ENCODE measurements at regions not wholly inside any gene's neighbourhood (a gene's known extent, or its start where the extent isn't known, plus 50 kb on each side); places are given as distances from the start of the nearest gene placed in this dataset.
"Not testable (repeated sequence)": the region's sequence is repeated elsewhere in the genome, so short reads cannot be mapped to it uniquely, and the experiment has no call there.

GRCh38 chr10:11403646-11404045 is 207.8 kb downstream of the USP6NL start:
- DNase-seq = not testable (repeated sequence)

GRCh38 chr10:11403116-11403515 is 208.3 kb downstream of the USP6NL start:
- DNase-seq = no peak

GRCh38 chr10:11402392-11402791 is 209.1 kb downstream of the USP6NL start:
- DNase-seq = no peak

GRCh38 chr10:11401264-11402235 is 209.9 kb downstream of the USP6NL start:
- no peak for DNase-seq

GRCh38 chr10:11397980-11398580 is 213.4 kb downstream of the USP6NL start:
- peak in 20 of 51 donors; percentile 6 to 67 (median 28) for DNase-seq

DNA sequence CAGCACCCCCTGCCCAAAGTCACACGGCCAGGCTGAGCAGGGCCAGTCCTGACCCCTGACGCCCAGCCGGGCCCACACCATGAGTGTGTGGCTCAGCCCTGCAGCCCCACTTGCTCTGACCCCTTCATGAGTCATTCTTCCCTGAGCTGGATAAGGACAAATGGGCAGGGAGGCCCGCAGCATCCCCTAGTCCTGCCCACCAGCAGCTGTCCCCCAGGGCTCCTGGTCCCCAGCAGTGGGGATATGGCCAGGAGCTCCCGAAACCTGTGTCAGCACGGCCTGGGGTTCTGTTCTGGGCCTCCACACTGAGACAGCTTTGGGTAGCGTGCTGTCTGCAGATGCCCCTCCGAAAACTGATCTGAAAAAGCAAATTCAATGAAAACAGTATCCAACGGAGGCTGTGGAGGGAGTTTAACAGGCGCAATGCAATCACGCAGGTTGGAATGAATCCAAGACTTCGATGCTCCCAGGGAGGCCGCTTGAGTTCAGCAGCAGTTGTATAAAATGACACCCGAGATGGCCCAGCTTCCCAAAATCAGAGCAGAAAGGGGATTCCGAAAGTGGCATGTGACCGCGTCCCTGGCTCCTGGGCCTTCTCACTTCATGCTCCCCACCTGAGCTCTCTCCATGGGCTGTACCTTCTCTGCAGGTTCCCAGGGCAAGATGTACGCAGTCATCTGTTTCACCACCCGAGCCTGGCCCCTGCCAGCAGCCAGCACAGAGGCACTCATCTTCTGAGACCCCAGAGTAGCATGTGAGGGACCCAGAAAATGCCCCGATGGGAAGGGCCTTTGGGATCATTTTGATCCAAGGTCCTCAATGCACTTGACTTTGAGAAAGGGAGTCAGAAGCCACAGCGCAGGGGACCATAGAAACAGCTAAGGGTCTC is 214.1 kb downstream of the USP6NL start:
- no peak for DNase-seq

DNA sequence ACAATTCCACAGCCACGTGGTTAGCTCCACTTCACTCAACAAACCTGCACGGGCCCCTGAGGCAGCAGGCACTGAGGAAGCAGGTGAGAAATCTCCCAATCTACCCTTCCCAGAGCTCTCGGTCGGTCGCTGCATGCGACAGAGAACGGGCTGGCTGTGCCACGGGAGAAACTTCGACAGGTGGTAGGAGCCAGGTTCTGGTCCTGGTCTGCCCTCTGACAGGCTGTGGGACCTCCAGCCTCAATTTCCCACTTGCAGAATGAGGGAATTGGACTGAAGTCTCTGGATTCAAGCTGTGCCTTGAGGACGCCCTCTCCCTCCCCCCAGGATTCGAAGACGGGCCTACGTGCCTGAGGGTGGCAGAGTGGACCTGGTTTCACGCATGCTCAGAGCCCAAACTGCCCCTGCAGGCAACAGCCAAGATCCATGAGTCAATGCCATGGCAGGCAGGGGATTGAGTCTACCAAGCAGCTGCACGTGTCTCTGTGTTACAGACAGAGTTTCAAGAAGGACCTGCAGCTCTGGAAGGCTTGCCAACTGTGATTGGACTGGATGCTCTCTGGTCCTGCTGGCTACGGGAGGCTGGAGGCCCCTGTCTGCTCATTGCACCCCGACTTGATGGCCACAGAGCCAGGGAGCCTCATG is 215.0 kb downstream of the USP6NL start:
- DNase-seq = no peak

DNA sequence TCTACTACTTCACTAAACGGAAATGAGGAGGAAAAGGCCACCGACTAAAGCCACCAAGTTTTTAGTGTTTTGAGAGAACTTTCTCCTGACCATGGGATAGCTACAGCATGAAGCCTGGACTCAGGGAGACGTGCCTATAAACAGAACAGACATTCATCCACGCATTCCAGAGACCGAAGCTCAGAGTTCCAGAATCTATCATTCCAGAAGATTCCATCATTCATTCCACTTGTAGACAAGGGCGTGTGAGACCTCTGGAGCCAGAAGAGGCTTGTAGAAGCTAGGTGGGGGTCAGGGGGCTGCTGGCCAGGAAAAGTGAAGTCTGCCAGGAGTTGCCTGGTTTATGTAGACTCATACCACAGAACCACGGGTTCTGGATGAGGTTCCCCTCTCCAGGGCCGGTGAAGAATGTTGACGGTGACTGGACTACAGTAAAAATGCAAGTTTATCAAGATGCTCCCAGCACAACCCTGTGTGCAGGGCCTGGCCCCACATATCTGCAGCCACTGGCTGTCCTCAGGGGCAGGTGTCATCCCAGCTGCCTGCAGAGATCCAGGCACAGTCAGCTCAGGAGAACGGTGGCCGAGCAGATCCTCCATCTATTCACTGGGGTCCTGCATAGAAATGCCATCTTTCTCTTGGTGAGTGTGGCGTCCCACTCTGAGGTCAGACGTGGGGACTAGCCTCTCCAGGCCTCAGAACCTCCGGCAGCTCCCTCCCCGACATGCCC is 215.7 kb downstream of the USP6NL start:
- DNase-seq = no peak

- no peak for DNase-seq
These were observed 216.3 kb downstream of the USP6NL start for GRCh38 chr10:11395161-11395560.

DNA sequence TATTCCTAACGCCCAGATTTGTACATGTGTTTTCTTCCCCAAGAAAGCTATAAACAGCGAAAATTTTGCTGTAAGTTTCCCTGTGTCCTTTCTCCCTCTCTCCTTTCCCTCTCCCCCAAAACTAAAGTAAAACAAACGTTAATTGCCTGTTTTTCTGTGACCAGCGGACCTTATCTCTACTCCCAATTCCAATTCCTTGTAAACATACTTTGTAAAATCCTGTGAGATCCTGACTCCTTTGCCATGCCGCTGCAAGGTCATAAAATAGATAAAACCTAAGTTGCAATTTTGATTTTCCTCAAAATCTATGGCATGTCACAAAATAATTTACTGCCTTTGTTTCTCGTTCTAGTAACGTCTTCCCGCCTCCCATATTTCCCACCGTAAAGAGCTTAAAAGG is 217.6 kb downstream of the USP6NL start:
- DNase-seq = no peak

DNA sequence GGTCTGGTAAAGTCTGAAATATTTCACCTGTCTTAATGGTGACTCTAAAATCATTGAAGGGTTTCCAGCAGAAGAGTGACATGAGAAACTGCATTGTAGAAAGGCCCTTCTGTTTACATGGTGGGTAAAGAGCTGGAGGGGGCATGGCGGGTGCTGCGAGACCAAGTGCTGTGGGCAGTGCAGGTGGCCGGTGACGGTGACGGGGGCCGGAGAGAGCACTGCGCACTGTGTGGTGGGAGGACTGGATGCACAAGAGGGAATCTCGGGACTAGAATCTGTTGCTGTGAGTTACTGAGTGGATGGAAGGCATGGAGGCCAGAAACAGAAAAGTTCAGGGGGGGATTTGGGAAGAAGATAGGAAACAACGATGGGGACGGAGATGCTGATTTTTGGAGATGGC is 218.7 kb downstream of the USP6NL start:
- no peak for DNase-seq

- DNase-seq = no peak
These were observed 222.5 kb downstream of the USP6NL start for GRCh38 chr10:11388996-11389395.

- no peak for DNase-seq
These were observed 223.8 kb downstream of the USP6NL start for GRCh38 chr10:11387551-11388222.

DNA sequence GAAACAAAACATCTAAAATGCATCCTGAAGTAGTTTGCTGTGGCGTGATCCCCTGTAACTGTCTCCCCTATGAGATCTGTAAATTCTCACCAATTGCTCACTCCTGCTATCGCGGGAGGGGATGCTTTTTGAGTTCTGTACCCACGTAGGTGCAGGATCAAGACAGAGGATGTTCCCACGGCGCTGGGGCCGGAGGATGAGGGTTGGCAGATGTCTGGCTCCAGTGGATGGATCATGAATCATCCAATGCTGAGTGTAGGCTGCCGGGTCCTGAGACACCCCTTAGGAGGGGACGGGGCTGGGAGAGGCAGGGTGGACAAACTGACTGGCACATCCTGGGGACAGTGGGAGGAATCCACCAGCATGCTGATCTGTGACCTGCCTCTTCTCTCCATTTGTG is 224.4 kb downstream of the USP6NL start:
- peak in 1 of 51 donors; percentile 16 for DNase-seq

All from hypothalamus (tissue), 51 donors.